HEK293T (cell line): ENCODE measurements at regions not wholly inside any gene's neighbourhood (a gene's known extent, or its start where the extent isn't known, plus 50 kb on each side); places are given as distances from the start of the nearest gene placed in this dataset.
A peak's percentile ranks its signal among the peaks of the same experiment; 100 is the strongest.

Source experiments
- CTCF ChIA-PET: fragments of 350-600 bp; formaldehyde crosslinking; extraction: SDS; loops from one replicate; lab custom pipeline; 2021; ENCODE audit warnings: antibody characterized with exemption, inconsistent platforms; lab: Yijun Ruan, JAX
- POLR2A ChIA-PET: fragments of 350-600 bp; formaldehyde crosslinking; extraction: SDS; loops from one replicate; lab custom pipeline; 2020; ENCODE audit warnings: antibody characterized with exemption, inconsistent platforms; lab: Yijun Ruan, JAX
- DNase-seq: peaks from one replicate; pipeline ENCODE4 v3.0.0; 2012; ENCODE audit warnings: mixed read lengths; ENCODE audit errors: extremely low spot score
- ARNT ChIP-seq: fragments of 450-650 bp; IDR thresholded peaks from 2 replicates; pipeline ENCODE4 v1.6.1; 2017; ENCODE audit warnings: mild to moderate bottlenecking
- BHLHE40 ChIP-seq: fragments of 450-650 bp; IDR thresholded peaks from 2 replicates; pipeline ENCODE4 v1.6.1; 2016; ENCODE audit warnings: mild to moderate bottlenecking, moderate library complexity, borderline replicate concordance
- CTBP1 ChIP-seq: fragments of 450-650 bp; IDR thresholded peaks from 2 replicates; pipeline ENCODE4 v1.6.1; 2016; ENCODE audit warnings: borderline replicate concordance
- ELF4 ChIP-seq: fragments of 450-650 bp; IDR thresholded peaks from 2 replicates; pipeline ENCODE4 v1.6.1; 2017; ENCODE audit warnings: antibody characterized with exemption
- FOXA1 ChIP-seq: fragments of 450-650 bp; IDR thresholded peaks from 2 replicates; pipeline ENCODE4 v1.6.1; 2016; ENCODE audit warnings: mild to moderate bottlenecking
- FOXK2 ChIP-seq: fragments of 450-650 bp; IDR thresholded peaks from 2 replicates; pipeline ENCODE4 v1.6.1; 2016; ENCODE audit warnings: mild to moderate bottlenecking
- FOXM1 ChIP-seq: fragments of 450-650 bp; IDR thresholded peaks from 2 replicates; pipeline ENCODE4 v1.6.1; 2017; ENCODE audit warnings: mild to moderate bottlenecking, borderline replicate concordance
- HDGF ChIP-seq: fragments of 450-650 bp; IDR thresholded peaks from 2 replicates; pipeline ENCODE4 v1.6.1; 2017; ENCODE audit warnings: antibody characterized with exemption, borderline replicate concordance
- L3MBTL2 ChIP-seq: fragments of 450-650 bp; conservative IDR thresholded peaks from 2 replicates; pipeline ENCODE4 v1.6.1; 2016; ENCODE audit warnings: mild to moderate bottlenecking
- LEF1 ChIP-seq: fragments of 450-650 bp; IDR thresholded peaks from 2 replicates; pipeline ENCODE4 v1.6.1; 2017; ENCODE audit warnings: mild to moderate bottlenecking, borderline replicate concordance
- NFRKB ChIP-seq: fragments of 450-650 bp; IDR thresholded peaks from 2 replicates; pipeline ENCODE4 v1.6.1; 2016; ENCODE audit warnings: mild to moderate bottlenecking, moderate library complexity
- SP1 ChIP-seq: fragments of 450-650 bp; IDR thresholded peaks from 2 replicates; pipeline ENCODE4 v1.6.1; 2017
- SUZ12 ChIP-seq: fragments of 450-650 bp; IDR thresholded peaks from 2 replicates; pipeline ENCODE4 v1.6.1; 2016; ENCODE audit warnings: mild to moderate bottlenecking
- TARDBP ChIP-seq: fragments of 450-650 bp; IDR thresholded peaks from 2 replicates; pipeline ENCODE4 v1.6.1; 2016
- ZNF384 ChIP-seq: fragments of 450-650 bp; IDR thresholded peaks from 2 replicates; pipeline ENCODE4 v1.6.1; 2016
- TF ChIP-seq, protein P1 (sequence below): fragments of 450-650 bp; IDR thresholded peaks from 2 replicates; pipeline ENCODE4 v1.6.1; 2016

DNA sequence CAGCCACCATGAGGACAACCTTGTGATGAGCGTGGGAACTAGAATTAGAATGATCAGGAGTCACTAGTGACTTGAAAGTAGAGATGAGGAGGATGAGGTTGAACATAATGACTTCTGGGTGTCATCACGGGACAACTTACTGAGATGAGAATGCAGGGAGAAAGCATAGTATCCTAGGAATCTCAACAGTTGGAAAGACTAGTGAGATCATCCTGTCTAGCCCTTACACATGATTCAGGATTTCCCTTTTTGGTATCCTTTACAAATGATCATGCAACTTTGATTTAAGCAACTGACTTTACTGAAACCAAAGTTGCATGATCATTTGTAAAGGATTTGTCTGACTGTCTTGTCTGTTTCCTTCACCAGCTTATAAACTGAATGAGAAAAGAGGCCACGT is 51.8 kb upstream of the HIF1A start:
- CTCF ChIA-PET, result interaction anchor here (0.6 kb wide), 1 partner anchor 38 kb away, joined by 3 read pairs; no protein-coding TSS in a partner anchor
- DNase-seq, result no peak
- no peak for TF ChIP-seq L3MBTL2
- no peak for TF ChIP-seq ARNT
- TF ChIP-seq LEF1, result no peak
- no peak for TF ChIP-seq FOXA1
- TF ChIP-seq FOXM1, result no peak
- no peak for TF ChIP-seq TARDBP
- no peak for TF ChIP-seq ELF4
- TF ChIP-seq SP1, result no peak
- TF ChIP-seq, protein P1, sequence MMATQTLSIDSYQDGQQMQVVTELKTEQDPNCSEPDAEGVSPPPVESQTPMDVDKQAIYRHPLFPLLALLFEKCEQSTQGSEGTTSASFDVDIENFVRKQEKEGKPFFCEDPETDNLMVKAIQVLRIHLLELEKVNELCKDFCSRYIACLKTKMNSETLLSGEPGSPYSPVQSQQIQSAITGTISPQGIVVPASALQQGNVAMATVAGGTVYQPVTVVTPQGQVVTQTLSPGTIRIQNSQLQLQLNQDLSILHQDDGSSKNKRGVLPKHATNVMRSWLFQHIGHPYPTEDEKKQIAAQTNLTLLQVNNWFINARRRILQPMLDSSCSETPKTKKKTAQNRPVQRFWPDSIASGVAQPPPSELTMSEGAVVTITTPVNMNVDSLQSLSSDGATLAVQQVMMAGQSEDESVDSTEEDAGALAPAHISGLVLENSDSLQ, result no peak
- no peak for TF ChIP-seq BHLHE40
- no peak for TF ChIP-seq ZNF384
- no peak for TF ChIP-seq NFRKB
- TF ChIP-seq FOXK2, result no peak
- TF ChIP-seq HDGF, result no peak
- TF ChIP-seq CTBP1, result no peak
- TF ChIP-seq SUZ12, result no peak
- POLR2A ChIA-PET, result no interaction called here

DNA sequence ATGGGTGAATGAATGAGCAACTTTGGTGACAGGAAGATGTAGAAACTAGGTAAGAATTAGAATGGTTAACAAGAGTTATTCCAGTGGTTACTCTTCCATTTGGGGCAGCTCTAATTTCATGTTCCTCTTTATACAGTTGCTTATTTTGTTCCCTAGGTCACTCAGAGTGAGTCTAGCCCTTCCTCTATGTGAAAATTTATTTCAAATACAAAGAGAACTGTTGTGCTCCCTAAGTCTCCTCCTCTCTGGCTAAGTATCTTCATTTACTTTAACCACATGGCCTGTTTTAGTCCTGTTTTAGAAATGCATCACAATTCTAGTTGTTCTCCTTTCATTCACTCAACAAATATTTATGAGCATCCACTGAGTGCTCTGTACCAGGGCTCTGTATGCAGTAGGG is 51.1 kb upstream of the HIF1A start:
- no peak for DNase-seq
- POLR2A ChIA-PET, result no interaction called here
- TF ChIP-seq HDGF, result no peak
- no peak for TF ChIP-seq TARDBP
- TF ChIP-seq ELF4, result no peak
- no peak for TF ChIP-seq FOXK2
- TF ChIP-seq BHLHE40, result no peak
- TF ChIP-seq NFRKB, result no peak
- no peak for TF ChIP-seq L3MBTL2
- CTCF ChIA-PET, result interaction anchor here (0.6 kb wide), 1 partner anchor 39 kb away, joined by 3 read pairs; no protein-coding TSS in a partner anchor

DNA sequence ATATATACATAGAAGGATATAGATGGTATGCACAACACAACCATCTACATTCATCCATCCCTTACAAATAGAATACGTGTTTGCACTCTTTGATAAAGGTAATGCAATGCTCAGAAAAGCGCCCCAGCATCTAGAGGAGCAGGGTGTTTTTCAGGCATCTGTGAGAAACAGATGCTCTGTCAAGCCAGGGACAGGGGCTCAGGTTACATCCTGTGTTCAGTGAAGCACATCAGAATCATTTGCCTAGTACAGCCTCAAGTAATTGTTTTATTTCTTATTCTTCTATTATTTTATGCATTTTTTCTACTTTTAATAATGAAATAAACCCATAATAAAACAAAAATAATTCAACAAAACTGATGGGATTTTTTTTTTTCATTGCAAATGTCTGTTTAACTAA is 50.5 kb upstream of the HIF1A start:
- ChIA-PET POLR2A (no interaction called here), CTCF (no interaction called here)
- no peak for TF ChIP-seq FOXK2
- no peak for TF ChIP-seq BHLHE40
- no peak for TF ChIP-seq CTBP1
- no peak for TF ChIP-seq SP1
- TF ChIP-seq, protein P1, result no peak
- no peak for TF ChIP-seq LEF1
- no peak for TF ChIP-seq SUZ12
- TF ChIP-seq HDGF, result no peak
- TF ChIP-seq TARDBP, result no peak
- no peak for TF ChIP-seq ELF4
- no peak for TF ChIP-seq NFRKB
- TF ChIP-seq L3MBTL2, result no peak
- TF ChIP-seq ARNT, result no peak
- no peak for TF ChIP-seq FOXA1
- no peak for TF ChIP-seq ZNF384
- no peak for TF ChIP-seq FOXM1
- peak; percentile 39 for DNase-seq

DNA sequence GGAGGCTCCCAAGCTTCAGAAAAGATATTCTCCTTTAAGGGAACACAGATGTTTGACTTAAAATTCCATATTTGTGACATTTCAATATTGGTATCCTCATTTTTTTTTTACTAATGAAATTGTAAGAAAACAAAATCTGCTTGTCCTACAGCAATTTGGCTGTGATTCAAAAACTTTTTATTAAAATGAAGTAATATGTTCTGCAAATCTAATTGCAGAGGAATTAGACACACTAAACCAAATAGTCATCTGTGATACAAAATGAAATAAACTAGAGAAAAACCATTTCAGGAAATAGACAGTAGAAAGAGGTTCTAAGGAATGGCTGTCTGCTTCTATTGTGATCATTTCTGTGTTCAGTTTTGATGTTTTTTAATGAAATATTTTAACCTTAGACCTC is 50.1 kb upstream of the HIF1A start:
- no peak for TF ChIP-seq ZNF384
- DNase-seq, result no peak
- POLR2A ChIA-PET, result no interaction called here
- CTCF ChIA-PET, result no interaction called here
